GM18508 (cell line): ENCODE measurements at regions not wholly inside any gene's neighbourhood (a gene's known extent, or its start where the extent isn't known, plus 50 kb on each side); places are given as distances from the start of the nearest gene placed in this dataset.
"Not testable (repeated sequence)": the region's sequence is repeated elsewhere in the genome, so short reads cannot be mapped to it uniquely, and the experiment has no call there.

ENCODE experiments used
- ATAC-seq: cut with Tn5 transposase; IDR thresholded peaks from one replicate; pipeline ENCODE4 v1.9.1; 2021; ENCODE audit warnings: moderate number of reproducible peaks; ENCODE audit not compliant: insufficient read depth, unreplicated experiment

GRCh38 chr17:27090450-27091042, 203.4 kb upstream of the WSB1 start:
- ATAC-seq, result not testable (repeated sequence)

GRCh38 chr17:27091043-27091497, 202.8 kb upstream of the WSB1 start:
- no peak for ATAC-seq

- ATAC-seq, result not testable (repeated sequence)
Observed at GRCh38 chr17:27094179-27094578, 199.7 kb upstream of the WSB1 start.

- ATAC-seq, result not testable (repeated sequence)
Observed at GRCh38 chr17:27095821-27096220, 198.1 kb upstream of the WSB1 start.

- ATAC-seq, result not testable (repeated sequence)
Observed at GRCh38 chr17:27099266-27099665, 194.6 kb upstream of the WSB1 start.

GRCh38 chr17:27104605-27105221, 189.2 kb upstream of the WSB1 start:
- not testable (repeated sequence) for ATAC-seq

GRCh38 chr17:27105636-27106035, 188.3 kb upstream of the WSB1 start:
- no peak for ATAC-seq

GRCh38 chr17:27106347-27106981, 187.4 kb upstream of the WSB1 start:
- no peak for ATAC-seq

- ATAC-seq, result no peak
Observed at GRCh38 chr17:27106982-27107360, 186.9 kb upstream of the WSB1 start.

- ATAC-seq, result not testable (repeated sequence)
Observed at GRCh38 chr17:27107386-27108328, 186.3 kb upstream of the WSB1 start.

GRCh38 chr17:27109346-27109745, 184.6 kb upstream of the WSB1 start:
- no peak for ATAC-seq

- ATAC-seq, result no peak
Observed at GRCh38 chr17:27153005-27153404, 140.9 kb upstream of the WSB1 start.

- no peak for ATAC-seq
Observed at GRCh38 chr17:27155866-27156265, 138.0 kb upstream of the WSB1 start.

- no peak for ATAC-seq
Observed at GRCh38 chr17:27157297-27157696, 136.6 kb upstream of the WSB1 start.

GRCh38 chr17:27157898-27158297, 136.0 kb upstream of the WSB1 start:
- ATAC-seq, result no peak

GRCh38 chr17:27158382-27158781, 135.5 kb upstream of the WSB1 start:
- ATAC-seq, result no peak

GRCh38 chr17:27180322-27180721, 113.6 kb upstream of the WSB1 start:
- no peak for ATAC-seq

GRCh38 chr17:27181379-27181925, 112.5 kb upstream of the WSB1 start:
- not testable (repeated sequence) for ATAC-seq

- ATAC-seq, result no peak
Observed at GRCh38 chr17:27181935-27182334, 112.0 kb upstream of the WSB1 start.

- ATAC-seq, result not testable (repeated sequence)
Observed at GRCh38 chr17:27197505-27197904, 96.4 kb upstream of the WSB1 start.
